Stomach (tissue), 4 donors: ENCODE measurements at regions not wholly inside any gene's neighbourhood (a gene's known extent, or its start where the extent isn't known, plus 50 kb on each side); places are given as distances from the start of the nearest gene placed in this dataset.

Source experiments
- CTCF ChIP-seq, 7 experiments: fragments of 450-650 bp in 4 of 7; fragments of 200-600 bp in 3 of 7; sonication (generic) in 3 of 7; IDR thresholded peaks; one replicate each; pipeline ENCODE4 v1.5.1; 2016 to 2019; ENCODE audit warnings: antibody characterized with exemption in 7 of 7, control low read depth in 2 of 7, mild to moderate bottlenecking in 1 of 7
- EP300 ChIP-seq: sonication (generic); formaldehyde crosslinking; IDR thresholded peaks from one replicate; pipeline ENCODE4 v1.6.1; 2017; ENCODE audit warnings: antibody characterized with exemption
- POLR2A ChIP-seq, 4 donors: fragments of 450-650 bp; IDR thresholded peaks; one replicate each; pipeline ENCODE4 v1.6.1; 2016; ENCODE audit warnings: antibody characterized with exemption in 4 of 4, control low read depth in 2 of 4, mild to moderate bottlenecking in 1 of 4, moderate library complexity in 1 of 4
- POLR2AphosphoS5 ChIP-seq, 3 donors: sonication (generic); formaldehyde crosslinking; IDR thresholded peaks; one replicate each; pipeline ENCODE4 v1.6.1; 2016; ENCODE audit warnings: antibody characterized with exemption in 3 of 3

- TF ChIP-seq CTCF (IDR thresholded peaks at IDR 0.05) (no peak), POLR2A (IDR thresholded peaks at IDR 0.05) (no peak), POLR2AphosphoS5 (IDR thresholded peaks at IDR 0.05) (no peak), EP300 (no peak)
Observed at GRCh38 chr12:131209082-131210070, 255.7 kb downstream of the ADGRD1 start.
